ENCODE measurements at regions not wholly inside any gene's neighbourhood (a gene's known extent, or its start where the extent isn't known, plus 50 kb on each side); places are given as distances from the start of the nearest gene placed in this dataset.

- TF ChIP-seq CTCF (IDR thresholded peaks at IDR 0.05 in 8 of 11, conservative IDR thresholded peaks at IDR 0.05 in 3 of 11) = no peak
- TF ChIP-seq POLR2A (IDR thresholded peaks at IDR 0.05) = no peak
These were observed 192.8 kb downstream of the LMO4 start for GRCh38 chr1:87521452-87521851.
